ENCODE measurements at regions not wholly inside any gene's neighbourhood (a gene's known extent, or its start where the extent isn't known, plus 50 kb on each side); places are given as distances from the start of the nearest gene placed in this dataset.

GRCh38 chr12:105483691-105484090 lies 153.2 kb downstream of the C12orf75 start:
- no peak for TF ChIP-seq CTCF (IDR thresholded peaks at IDR 0.05)
- no peak overlapping the region for H3K27ac ChIP-seq

GRCh38 chr12:105485321-105485910 lies 154.9 kb downstream of the C12orf75 start:
- Histone ChIP-seq H3K9ac (ENCODE audit: low read depth in 2 of 2, low read length in 2 of 2) (no peak overlapping the region), H3K4me1 (no peaks in the 10 kb centered on the region), H3K27me3 (no peaks in the 10 kb centered on the region), H3K9me3 (no peaks in the 10 kb centered on the region), H3K4me3 (no peak overlapping the region), H3K36me3 (no peaks in the 10 kb centered on the region), H3K27ac (no peak overlapping the region)
- no peak for TF ChIP-seq CTCF (IDR thresholded peaks at IDR 0.05)
- intact Hi-C loops (cut with DNase I): no loop called here
- DNase-seq: no peak

More at GRCh38 chr12:105483691-105484090, 153.2 kb downstream of the C12orf75 start:
- Histone ChIP-seq H3K27me3 (no peaks in the 10 kb centered on the region), H3K9me3 (no peaks in the 10 kb centered on the region), H3K9ac (ENCODE audit: low read depth in 2 of 2, low read length in 2 of 2) (no peak overlapping the region), H3K4me1 (no peaks in the 10 kb centered on the region), H3K36me3 (no peaks in the 10 kb centered on the region), H3K4me3 (no peak overlapping the region)
- intact Hi-C loops (cut with DNase I): no loop called here
- no peak for DNase-seq

GRCh38 chr12:105485921-105486320 lies 155.4 kb downstream of the C12orf75 start:
- H3K4me1 ChIP-seq: no peaks in the 10 kb centered on the region
- H3K36me3 ChIP-seq: no peaks in the 10 kb centered on the region
- no peak overlapping the region for H3K9ac ChIP-seq (ENCODE audit: low read depth in 2 of 2, low read length in 2 of 2)
- no peaks in the 10 kb centered on the region for H3K27me3 ChIP-seq
- no peaks in the 10 kb centered on the region for H3K9me3 ChIP-seq
- intact Hi-C loops (cut with DNase I): no loop called here
- H3K27ac ChIP-seq: no peak overlapping the region
- H3K4me3 ChIP-seq: no peak overlapping the region
- no peak for TF ChIP-seq CTCF (IDR thresholded peaks at IDR 0.05)
- no peak for DNase-seq

- Histone ChIP-seq H3K4me1 (no peaks in the 10 kb centered on the region), H3K4me3 (no peak overlapping the region), H3K36me3 (no peaks in the 10 kb centered on the region), H3K9ac (ENCODE audit: low read depth in 2 of 2, low read length in 2 of 2) (no peak overlapping the region), H3K9me3 (no peaks in the 10 kb centered on the region), H3K27ac (no peak overlapping the region), H3K27me3 (no peaks in the 10 kb centered on the region)
- no peak for TF ChIP-seq CTCF (IDR thresholded peaks at IDR 0.05)
- no peak for DNase-seq
- intact Hi-C loops (cut with DNase I): no loop called here
Observed at GRCh38 chr12:105487963-105488362, 157.5 kb downstream of the C12orf75 start.

GRCh38 chr12:105492591-105493545 lies 162.4 kb downstream of the C12orf75 start:
- intact Hi-C loops (cut with DNase I): no loop called here

More at GRCh38 chr12:105492591-105493545, 162.4 kb downstream of the C12orf75 start:
- Histone ChIP-seq H3K4me3 (no peak overlapping the region), H3K27ac (no peak overlapping the region), H3K27me3 (no peaks in the 10 kb centered on the region), H3K4me1 (no peaks in the 10 kb centered on the region), H3K9me3 (no peaks in the 10 kb centered on the region), H3K36me3 (no peaks in the 10 kb centered on the region), H3K9ac (ENCODE audit: low read depth in 2 of 2, low read length in 2 of 2) (no peak overlapping the region)
- TF ChIP-seq CTCF (IDR thresholded peaks at IDR 0.05): no peak
- no peak for DNase-seq

All from colonic mucosa (tissue), 4 donors.